ENCODE measurements at regions not wholly inside any gene's neighbourhood (a gene's known extent, or its start where the extent isn't known, plus 50 kb on each side); places are given as distances from the start of the nearest gene placed in this dataset.

DNA sequence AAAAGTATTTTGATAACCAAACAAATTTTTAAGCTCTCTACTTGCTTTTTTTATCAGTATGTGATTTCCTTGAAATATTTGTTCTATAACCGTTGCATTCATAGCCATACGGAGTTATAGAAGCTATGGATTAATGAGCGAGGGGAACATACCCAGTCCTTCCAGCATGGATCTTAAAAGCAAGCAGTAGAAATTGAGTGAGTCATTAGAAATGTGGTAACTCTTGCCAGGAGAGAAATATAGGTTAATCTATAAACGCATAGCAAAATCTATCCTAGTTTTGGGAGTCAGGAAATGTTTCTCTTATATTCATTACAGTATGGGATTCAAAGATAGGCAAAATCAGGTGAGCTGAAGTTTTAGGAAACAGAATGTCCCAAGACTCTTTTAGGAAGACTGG lies 507.4 kb downstream of the DACH1 start:
- Histone ChIP-seq H3K4me3 (ENCODE audit: low read length, poor library complexity, severe bottlenecking) (no peak overlapping the region), H3F3A (ENCODE audit: low read depth) (no peaks in the 10 kb centered on the region), H3K4me1 (ENCODE audit: insufficient read depth, low read length, poor library complexity, severe bottlenecking) (no peaks in the 10 kb centered on the region), H4K20me1 (ENCODE audit: insufficient read depth, low read length, poor library complexity, severe bottlenecking) (no peaks in the 10 kb centered on the region), H3K79me2 (ENCODE audit: insufficient read depth, low read length) (no peaks in the 10 kb centered on the region), H2AFZ (ENCODE audit: low read length) (no peak overlapping the region), H3K27me3 (ENCODE audit: insufficient read depth, low read length, poor library complexity, severe bottlenecking) (no peaks in the 10 kb centered on the region), H3K4me2 (ENCODE audit: low read depth, low read length, poor library complexity, severe bottlenecking) (no peak overlapping the region), H3K9me3 (ENCODE audit: insufficient read depth, low read depth, low read length) (no peaks in the 10 kb centered on the region), H3K36me3 (ENCODE audit: insufficient read depth, low read length) (no peaks in the 10 kb centered on the region), H3K9ac (ENCODE audit: low read depth, low read length, poor library complexity, severe bottlenecking) (no peak overlapping the region), H3K9me2 (replicated peaks; ENCODE audit: low read depth, low read length) (no peaks in the 10 kb centered on the region)
- TF ChIP-seq, protein P1, sequence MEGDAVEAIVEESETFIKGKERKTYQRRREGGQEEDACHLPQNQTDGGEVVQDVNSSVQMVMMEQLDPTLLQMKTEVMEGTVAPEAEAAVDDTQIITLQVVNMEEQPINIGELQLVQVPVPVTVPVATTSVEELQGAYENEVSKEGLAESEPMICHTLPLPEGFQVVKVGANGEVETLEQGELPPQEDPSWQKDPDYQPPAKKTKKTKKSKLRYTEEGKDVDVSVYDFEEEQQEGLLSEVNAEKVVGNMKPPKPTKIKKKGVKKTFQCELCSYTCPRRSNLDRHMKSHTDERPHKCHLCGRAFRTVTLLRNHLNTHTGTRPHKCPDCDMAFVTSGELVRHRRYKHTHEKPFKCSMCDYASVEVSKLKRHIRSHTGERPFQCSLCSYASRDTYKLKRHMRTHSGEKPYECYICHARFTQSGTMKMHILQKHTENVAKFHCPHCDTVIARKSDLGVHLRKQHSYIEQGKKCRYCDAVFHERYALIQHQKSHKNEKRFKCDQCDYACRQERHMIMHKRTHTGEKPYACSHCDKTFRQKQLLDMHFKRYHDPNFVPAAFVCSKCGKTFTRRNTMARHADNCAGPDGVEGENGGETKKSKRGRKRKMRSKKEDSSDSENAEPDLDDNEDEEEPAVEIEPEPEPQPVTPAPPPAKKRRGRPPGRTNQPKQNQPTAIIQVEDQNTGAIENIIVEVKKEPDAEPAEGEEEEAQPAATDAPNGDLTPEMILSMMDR (conservative IDR thresholded peaks at IDR 0.05; ENCODE audit: low read length): no peak
- TF ChIP-seq EZH2phosphoT487 (IDR thresholded peaks at IDR 0.05; ENCODE audit: borderline replicate concordance): no peak

DNA sequence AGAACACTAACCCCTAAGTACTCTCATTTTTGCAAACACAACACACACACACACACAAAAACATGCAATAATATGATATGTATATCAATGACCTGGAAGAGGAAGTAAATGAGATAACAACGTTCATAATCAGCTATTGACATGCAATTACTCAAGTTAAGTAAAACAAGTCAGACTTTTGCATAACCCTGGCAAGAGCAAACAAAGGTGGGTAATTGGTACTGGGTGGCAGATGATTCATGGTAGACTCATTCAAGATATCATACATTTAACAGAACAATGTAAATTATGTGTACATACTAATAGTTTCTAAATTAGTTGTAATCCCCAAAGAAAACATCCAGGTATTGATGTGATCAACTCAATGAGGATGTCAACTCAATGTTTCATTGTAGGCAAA lies 508.8 kb downstream of the DACH1 start:
- Histone ChIP-seq H3F3A (ENCODE audit: low read depth) (no peaks in the 10 kb centered on the region), H3K4me2 (ENCODE audit: low read depth, low read length, poor library complexity, severe bottlenecking) (no peak overlapping the region), H3K36me3 (ENCODE audit: insufficient read depth, low read length) (no peaks in the 10 kb centered on the region), H3K9ac (ENCODE audit: low read depth, low read length, poor library complexity, severe bottlenecking) (no peak overlapping the region), H3K4me3 (ENCODE audit: low read length, poor library complexity, severe bottlenecking) (no peak overlapping the region), H2AFZ (ENCODE audit: low read length) (no peak overlapping the region), H3K9me3 (ENCODE audit: insufficient read depth, low read depth, low read length) (no peaks in the 10 kb centered on the region), H3K9me2 (replicated peaks; ENCODE audit: low read depth, low read length) (no peaks in the 10 kb centered on the region), H3K4me1 (ENCODE audit: insufficient read depth, low read length, poor library complexity, severe bottlenecking) (no peaks in the 10 kb centered on the region), H3K27me3 (ENCODE audit: insufficient read depth, low read length, poor library complexity, severe bottlenecking) (no peaks in the 10 kb centered on the region), H4K20me1 (ENCODE audit: insufficient read depth, low read length, poor library complexity, severe bottlenecking) (no peaks in the 10 kb centered on the region), H3K79me2 (ENCODE audit: insufficient read depth, low read length) (no peaks in the 10 kb centered on the region)
- TF ChIP-seq EZH2phosphoT487 (IDR thresholded peaks at IDR 0.05; ENCODE audit: borderline replicate concordance): no peak
- TF ChIP-seq, protein P1 (conservative IDR thresholded peaks at IDR 0.05; ENCODE audit: low read length): no peak

DNA sequence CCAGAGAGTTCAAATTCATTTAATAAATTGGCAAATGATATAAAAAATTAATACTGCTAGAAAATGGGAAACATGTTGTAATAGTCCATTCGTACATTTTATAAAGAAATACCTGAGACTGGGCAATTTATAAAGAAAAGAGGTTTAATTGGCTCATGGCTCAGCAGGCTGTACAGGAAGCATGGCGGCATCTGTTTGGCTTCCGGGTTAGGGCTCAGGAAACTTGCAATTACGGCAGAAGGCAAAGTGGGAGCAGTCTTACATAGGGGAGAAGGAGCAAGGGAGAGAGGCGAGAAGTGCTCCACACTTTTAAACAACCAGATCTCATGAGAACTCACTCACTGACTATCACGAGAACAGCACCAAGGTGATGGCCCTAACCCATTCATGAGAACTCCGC lies 512.0 kb downstream of the DACH1 start:
- Histone ChIP-seq H3K27me3 (ENCODE audit: insufficient read depth, low read length, poor library complexity, severe bottlenecking) (no peaks in the 10 kb centered on the region), H3K9me2 (replicated peaks; ENCODE audit: low read depth, low read length) (no peaks in the 10 kb centered on the region), H3K4me3 (ENCODE audit: low read length, poor library complexity, severe bottlenecking) (no peak overlapping the region), H2AFZ (ENCODE audit: low read length) (no peak overlapping the region), H4K20me1 (ENCODE audit: insufficient read depth, low read length, poor library complexity, severe bottlenecking) (no peaks in the 10 kb centered on the region), H3K79me2 (ENCODE audit: insufficient read depth, low read length) (no peaks in the 10 kb centered on the region), H3K9ac (ENCODE audit: low read depth, low read length, poor library complexity, severe bottlenecking) (no peak overlapping the region), H3K9me3 (ENCODE audit: insufficient read depth, low read depth, low read length) (no peaks in the 10 kb centered on the region), H3F3A (ENCODE audit: low read depth) (no peaks in the 10 kb centered on the region), H3K4me1 (ENCODE audit: insufficient read depth, low read length, poor library complexity, severe bottlenecking) (no peaks in the 10 kb centered on the region), H3K36me3 (ENCODE audit: insufficient read depth, low read length) (no peaks in the 10 kb centered on the region), H3K4me2 (ENCODE audit: low read depth, low read length, poor library complexity, severe bottlenecking) (no peak overlapping the region)
- TF ChIP-seq, protein P1 (conservative IDR thresholded peaks at IDR 0.05; ENCODE audit: low read length): no peak
- TF ChIP-seq EZH2phosphoT487 (IDR thresholded peaks at IDR 0.05; ENCODE audit: borderline replicate concordance): no peak

Measured in Loucy (cell line).